HG03097 (cell line): ENCODE measurements at regions not wholly inside any gene's neighbourhood (a gene's known extent, or its start where the extent isn't known, plus 50 kb on each side); places are given as distances from the start of the nearest gene placed in this dataset.

ENCODE experiments used
- ATAC-seq: cut with Tn5 transposase; IDR thresholded peaks from one replicate; pipeline ENCODE4 v1.9.1; 2021; ENCODE audit not compliant: unreplicated experiment, low FRiP score

DNA sequence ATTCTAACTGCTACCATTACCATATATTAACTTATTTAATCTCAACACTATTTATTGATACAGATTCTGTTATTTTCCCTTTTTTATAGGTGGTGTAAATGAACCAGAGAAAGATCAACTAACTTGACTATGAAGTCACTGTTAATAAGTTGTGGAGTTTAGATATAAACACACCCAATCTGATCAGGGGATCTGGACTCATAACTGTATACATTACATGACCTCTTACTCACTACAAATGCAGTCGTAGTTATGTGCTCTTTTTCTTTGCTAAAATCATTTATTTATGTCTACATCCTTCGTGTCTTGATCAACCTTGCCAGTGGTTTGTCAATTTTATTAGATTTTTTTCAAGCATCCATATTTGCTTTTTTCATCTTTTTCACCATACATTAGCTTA, 614.8 kb upstream of the FAM241A start:
- no peak for ATAC-seq

DNA sequence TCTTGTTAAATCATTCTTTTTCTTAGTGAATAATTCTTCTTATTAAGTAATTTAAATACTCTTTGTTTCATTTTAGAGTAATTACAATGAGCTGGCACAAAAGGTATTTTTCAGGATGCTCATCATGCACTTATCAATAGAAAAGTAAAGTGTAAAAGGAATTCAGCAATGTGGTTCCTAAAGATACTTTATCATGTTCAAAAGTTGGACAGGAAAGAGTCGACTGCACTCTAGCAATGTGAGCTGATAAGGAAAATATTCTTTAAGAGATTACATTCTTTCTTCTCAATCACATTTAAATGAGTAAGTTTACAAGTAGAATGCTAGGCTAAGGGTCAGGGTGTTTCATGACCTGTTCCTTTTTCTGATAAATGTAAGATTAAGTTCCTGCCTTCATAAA, 609.5 kb upstream of the FAM241A start:
- ATAC-seq = no peak

DNA sequence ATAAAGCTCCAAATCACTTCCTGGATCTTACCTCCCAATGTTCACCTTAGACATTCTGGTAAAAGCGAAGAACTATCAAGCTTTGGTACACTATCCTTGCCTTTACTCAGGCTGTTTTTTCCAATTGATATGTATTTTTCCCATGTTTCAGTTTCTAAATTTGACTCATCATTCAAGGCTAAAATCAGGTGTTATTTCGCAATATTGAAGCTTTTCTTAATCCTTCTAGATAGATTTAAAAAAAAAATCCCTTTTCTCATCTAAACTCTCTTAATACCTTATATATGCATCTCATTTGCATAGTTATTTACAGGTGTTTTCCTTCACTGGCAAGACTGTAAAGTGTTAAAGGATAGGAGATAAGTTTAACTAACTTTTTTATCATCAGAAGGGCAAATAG, 608.1 kb upstream of the FAM241A start:
- no peak for ATAC-seq

DNA sequence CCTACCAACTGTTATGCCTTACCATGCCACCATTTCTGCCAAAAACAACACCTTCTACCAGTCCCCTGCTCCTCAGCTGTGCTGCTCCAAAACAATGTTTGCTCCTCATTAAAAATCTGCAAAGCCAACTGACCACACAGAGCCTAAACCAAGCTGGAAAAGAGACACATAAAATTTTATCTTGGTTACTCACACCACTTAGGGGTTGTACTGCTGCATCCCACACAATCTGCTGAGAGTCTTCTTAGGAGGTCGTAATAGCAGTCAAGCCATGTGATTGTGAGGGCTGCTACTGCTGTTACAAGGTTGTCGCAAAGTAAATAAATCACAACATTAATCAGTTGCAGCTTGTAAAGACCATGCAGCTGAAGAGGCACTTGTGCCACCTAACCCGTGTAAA, 607.4 kb upstream of the FAM241A start:
- no peak for ATAC-seq

DNA sequence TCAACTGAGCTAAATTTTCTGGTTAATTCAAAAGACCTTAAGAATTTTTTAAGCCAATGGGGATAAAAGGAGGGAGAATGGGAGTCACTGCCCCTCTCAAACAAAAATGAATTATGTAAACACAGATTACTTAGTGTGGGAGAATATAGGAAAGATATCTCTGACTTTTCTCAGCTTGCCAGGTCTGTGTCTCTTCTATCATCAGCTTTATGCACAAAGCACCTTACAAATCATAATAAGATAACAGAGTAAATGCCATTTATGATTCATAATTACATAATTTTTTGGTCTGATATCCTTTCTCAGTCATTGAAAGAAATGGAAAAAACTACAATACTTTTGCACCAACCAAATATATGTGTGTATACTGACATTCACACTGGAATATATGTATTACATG, 604.6 kb upstream of the FAM241A start:
- no peak for ATAC-seq

DNA sequence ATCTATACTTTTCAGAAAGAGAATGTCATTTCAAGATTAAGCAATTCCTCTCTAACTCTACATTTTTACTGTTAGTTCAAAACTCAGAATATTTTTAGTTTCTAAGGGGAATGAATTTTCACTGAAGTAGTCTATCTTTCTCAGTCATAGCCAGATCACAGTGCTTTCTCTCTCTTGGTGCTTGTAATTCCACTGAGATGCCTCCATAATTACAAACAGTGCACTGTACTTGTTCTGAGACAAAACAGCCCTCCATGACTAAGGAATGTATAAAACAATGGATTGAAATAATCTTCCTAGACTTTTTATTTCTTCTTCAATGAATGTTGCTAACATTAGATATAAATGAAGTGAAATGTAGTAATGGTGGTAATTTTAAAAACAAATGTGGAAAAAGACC, 603.2 kb upstream of the FAM241A start:
- no peak for ATAC-seq

DNA sequence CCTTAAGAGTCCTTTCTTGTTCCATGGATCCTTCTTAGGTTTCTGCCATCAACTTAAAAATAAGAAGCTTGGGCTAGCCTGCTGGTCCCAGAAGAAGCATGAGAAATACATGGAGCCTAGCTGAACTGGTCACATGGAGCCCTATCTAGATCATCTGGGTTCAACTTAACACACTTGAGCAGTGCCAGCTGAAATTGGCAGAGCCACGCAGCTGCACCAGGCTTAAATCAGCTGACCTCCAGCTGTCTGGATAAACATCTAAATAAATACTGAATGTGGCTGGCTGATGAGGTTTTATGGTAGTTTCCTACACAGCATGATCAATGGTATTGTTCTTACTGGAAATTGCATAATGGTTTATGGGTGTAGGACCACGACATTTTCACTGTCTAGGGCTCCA, 598.4 kb upstream of the FAM241A start:
- no peak for ATAC-seq

DNA sequence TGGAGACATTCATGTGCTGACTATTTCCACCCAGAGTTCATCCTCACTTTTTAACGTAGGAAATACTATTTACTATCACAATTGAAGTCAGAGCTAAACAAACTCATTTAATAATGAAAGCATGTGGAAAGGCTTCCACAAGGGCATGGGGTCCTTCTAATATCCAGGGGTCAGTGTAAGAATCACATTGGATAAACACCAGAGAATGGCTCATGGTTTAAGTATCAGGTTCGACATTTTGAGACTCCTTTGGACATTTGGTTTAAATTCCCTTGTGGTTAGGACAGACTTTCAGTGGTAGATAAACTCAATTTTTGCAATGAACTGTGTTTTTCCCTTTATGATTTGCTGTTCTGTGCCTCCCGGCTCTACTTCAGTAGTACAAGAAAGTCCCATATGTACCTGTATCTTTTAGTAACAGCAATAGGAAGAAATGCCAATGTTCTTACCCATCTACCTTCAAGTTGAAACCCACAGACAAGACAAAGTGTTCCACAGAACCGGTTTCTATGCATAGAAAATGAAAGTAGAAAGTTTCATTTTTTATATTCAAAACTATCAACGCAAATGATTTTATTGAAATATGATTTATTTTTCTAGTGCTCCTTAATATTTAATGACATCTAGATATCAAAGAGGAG, 589.0 kb upstream of the FAM241A start:
- no peak for ATAC-seq

DNA sequence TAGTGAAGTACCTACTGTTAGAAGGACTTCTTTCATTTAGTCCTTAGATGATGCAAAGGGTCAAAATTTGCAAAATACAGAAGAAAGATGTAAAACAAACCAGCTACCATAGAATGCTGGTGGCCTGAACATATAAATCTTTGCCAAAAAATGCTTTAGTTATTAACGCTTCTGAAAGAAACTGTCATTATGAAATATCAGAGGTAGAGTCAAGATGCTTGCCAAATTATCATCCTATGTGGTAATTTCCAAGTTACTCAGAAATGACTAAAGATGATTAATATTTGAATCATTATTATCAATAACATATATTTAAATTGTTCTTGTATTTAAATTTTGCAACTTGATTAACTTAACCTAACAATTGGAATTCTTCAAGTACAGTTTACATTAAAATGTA, 588.4 kb upstream of the FAM241A start:
- no peak for ATAC-seq

DNA sequence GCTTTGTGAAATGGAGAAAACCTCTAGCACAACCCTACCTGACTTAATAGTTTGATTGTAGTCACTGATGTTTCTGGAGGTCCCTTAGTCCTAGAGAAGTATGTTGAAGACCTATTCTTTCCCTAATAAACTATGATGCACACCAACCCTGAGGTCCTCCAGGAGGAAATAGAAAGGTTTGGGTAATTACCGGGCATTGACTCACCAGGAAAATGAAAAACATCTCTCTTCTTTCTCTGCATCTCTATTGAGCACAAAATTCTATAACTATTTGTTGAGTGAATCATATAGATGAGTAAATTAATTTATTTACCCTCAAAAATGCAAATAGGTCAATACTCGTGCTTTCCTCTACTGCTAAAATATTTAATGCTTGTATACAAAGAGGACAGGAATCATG, 582.4 kb upstream of the FAM241A start:
- ATAC-seq = no peak

DNA sequence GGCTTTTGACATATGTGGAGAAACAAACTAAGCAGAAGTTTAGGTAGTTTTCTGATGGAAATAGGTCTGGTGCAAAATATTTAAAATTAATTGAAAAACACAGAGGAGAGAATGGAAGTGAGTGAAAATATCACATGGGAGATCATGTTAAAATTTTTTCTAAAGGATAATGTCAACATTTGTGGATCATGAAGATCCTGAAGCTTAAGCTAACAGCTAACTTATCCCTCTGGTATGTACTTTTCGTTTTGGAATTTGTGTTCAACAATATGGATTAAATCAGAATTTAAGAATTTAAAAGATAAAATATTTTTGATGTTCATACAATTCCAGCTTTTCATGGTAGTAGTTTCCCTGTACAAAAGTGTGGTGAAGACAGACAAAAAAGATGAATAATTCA, 572.8 kb upstream of the FAM241A start:
- no peak for ATAC-seq

DNA sequence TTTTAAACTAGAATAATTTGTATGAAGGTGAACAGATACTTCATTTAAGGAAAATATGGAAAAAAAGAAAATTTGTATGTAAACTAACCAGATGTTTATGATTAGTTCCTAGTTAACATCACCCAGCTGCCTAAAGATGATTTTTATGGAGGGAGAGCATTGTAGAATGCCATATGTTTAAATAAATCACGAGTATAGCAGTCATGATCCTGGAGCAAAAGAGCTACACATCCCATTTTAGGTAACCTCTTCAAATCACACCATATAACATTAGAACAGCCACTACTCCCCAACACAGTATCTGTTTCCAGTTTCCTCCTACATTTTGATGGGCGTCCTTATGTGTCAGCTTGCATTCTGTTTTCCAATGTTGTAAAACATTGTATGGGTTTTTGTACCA, 571.9 kb upstream of the FAM241A start:
- no peak for ATAC-seq

DNA sequence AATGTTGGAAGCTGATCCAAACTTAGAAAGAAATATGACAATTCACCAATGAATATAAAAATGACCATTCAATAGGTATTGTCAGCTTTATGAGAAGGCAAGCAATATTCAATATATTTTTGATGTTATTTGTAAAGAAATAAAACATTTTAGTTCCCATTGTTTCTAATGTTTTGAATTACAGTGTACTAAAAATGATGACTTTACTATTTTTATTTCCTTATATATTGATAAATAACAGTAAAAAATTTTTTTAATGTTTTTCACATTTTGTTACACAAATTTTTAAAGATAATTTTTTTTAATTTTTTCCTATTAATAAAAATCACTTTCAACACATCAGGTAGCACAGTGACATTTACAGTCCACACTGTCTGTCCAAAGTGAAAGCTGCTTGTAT, 565.5 kb upstream of the FAM241A start:
- ATAC-seq = no peak

DNA sequence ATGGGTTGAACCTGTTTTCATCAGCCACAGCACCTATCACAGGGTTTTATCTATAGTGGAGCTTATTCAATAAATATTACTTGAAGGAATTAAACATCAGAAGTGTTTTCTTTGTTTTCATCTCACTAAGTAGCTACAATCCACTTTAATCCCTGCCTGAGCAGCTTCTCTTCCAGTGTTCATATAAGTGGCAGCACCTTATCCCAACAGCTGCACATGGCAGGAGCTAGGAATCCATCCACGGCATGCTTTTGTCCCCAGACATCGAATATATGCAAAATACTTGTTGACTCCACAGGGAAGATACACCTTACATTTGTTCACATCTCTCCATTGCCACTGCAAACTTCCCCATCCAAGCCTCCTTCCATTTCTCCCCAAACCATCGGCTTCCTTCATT, 549.8 kb upstream of the FAM241A start:
- no peak for ATAC-seq

DNA sequence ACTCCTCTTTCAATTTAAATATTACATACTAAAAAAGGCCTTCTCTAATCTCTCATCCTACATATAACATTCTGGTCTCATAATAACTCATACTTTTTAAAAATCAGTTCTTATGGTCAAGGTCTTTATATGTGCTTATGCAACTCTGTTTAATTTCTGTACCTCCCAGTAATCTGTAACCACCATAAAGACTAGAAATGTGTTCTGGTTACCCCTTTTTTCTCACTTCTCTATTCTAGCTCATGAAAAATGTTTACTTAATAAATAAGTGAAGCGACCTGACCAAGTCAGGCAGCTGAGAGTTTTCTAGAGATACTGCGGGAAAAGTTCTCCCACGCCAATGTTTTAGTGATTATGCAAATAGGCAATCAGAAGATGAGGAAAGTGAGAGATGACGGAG, 548.8 kb upstream of the FAM241A start:
- no peak for ATAC-seq

DNA sequence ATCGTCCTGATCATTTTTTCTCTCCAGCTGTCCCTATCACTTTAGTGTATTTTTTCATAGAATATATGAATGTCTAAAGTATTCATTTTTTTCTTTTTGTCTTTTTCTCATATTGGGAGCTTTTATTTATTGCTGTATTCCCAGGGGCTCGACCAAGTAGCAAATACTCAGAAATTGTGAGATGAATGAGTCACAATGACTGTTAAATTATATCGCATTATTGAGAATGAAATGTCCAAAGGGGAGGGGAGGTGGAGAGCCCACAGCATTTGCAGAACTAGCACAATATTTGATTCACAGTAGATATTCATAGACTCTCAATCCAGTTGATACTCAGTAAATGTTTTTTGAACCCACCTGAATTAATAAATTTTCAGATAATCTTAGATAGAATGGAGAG, 543.6 kb upstream of the FAM241A start:
- no peak for ATAC-seq

DNA sequence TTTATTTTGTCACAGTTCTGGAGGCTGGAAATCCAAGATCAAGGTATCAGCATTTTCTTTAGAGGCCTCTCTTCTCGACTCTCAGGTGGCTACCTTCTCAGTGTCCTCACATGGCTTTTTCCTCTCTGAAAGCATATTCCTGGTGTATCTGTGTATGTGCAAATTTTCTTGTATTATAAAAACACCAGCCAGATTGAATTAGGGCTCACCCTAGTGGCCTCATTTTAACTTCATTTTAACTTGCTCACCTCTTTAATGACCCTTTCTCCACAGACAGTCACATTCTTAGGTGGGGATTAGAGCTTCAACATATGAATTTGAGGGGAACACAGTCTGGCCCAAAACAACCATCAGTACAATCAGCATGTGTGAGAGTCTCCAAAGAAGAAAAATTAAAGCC, 542.4 kb upstream of the FAM241A start:
- ATAC-seq = no peak

DNA sequence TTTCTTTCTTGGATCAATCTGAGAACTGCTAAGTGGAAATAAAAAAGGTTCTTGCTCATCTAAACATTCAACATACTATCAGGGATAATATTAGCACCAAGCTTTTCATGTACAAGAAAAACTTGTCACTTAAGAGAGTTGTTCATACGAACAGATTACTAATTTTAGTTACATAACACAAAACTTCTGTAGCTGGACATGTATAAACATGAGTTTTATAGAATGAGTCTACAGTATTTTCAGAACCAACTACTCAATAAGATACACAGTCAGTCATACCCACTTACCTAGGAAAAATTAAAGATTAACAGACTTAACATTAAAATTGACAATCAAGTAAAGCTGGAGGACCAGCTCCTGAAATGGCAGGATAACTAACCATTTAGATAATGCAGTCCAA, 540.1 kb upstream of the FAM241A start:
- no peak for ATAC-seq

DNA sequence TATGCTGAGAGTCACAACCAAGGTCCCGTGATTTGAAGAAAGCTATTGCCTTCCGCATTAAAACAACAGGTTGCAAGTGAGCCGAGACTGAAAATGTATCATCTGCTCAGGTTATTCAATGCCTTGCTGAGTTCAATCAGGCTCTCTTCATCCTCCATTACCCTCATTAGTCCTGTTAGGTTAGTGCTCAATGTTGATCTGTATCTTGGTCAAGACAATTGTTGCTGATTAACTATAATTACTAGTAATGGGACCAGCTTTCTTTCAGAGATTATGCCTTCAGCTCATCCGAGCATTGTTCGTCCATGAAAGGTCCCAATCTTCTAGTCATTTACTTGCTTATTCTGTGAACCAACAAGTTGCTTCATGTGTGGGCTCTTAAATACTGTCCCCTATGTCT, 534.6 kb upstream of the FAM241A start:
- no peak for ATAC-seq

DNA sequence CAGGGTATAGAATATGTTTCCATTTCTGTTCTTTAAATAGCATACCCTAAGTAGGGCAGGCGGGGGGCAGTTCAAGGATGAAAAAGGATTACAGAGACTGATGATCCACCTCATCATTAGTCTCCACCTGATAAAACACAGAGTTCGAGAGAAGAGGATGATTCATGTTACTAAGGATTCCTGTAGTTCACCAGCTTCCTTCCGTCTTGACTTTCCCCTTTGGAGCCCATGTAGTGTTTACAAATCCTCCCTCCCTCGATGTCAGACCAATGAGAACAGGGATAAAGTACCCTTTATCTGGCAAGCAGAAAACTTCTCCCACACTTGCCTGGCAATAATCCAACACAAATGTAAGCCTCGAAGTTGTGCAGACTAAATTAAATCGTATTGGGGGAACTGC, 526.3 kb upstream of the FAM241A start:
- ATAC-seq = no peak

DNA sequence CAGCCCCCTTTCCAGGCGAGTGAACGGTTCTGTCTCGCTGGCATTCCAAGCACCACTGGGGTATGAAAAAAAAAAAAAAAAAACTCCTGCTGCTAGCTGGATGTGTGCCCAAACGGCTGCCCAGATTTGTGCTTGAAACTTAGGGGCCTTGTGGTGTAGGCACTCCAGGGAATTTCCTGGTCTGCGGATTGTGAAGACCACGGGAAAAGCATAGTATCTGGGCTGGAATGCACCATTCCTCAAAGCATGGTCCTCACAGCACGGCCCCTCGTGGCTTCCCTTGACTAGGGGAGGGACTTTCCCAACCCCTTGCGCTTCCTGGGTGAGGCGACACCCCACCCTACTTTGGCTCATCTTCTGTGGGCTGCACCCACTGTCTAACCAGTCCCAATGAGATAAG, 516.8 kb upstream of the FAM241A start:
- no peak for ATAC-seq

DNA sequence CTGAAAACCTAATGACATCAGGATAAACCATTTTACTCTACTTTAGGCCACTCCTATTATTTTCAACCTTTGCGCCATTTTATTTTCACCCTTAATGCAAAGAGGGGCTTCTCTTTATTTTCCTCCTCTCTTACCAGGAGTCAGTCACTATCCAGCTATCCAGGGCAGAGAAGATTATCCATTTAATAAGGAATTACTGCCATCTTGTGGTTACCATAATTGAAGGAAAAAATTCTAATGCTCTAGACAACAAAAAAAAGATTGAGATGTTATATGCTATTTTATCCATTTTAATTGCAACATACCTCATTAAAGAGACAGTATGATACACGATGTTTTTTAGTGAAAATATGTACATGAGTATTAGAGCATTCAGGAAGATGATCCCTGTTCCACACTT, 514.5 kb upstream of the FAM241A start:
- ATAC-seq = no peak

DNA sequence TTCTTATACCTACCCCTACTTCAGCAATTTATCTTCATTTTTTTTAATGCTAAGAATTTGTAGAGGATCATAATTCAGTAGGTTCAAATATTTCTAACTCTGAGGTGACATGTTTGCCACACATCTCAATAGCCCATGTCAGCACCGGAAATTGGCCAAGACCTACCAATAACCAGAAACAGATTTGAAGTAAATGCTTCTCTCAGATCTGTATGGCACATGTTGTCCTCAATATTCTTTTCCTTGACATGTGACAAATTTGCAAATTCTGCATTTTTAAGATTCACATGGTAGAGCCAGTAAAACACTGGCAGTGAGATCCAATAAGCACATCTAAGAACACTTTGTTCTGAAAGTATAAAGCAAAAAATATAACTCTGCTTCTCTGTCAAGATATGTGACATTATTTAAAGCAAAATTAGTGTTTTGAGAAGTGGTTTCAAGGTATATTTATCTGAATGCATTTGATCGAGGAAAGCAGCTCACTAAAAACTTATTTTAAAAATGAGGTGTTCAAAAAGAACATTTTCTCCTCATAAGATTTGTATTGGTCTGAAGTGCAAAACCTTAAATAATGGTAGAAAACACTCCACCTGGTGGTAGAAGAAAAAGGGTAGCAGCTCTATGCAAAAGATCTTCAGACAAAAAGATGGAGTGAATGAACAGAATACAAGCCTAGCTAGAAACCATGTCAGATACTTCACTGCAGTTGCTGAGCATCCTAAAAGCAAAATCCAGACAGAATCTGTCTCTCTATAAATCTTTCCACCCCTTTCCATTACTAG, 513.8 kb upstream of the FAM241A start:
- no peak for ATAC-seq
